Forelimb muscle (tissue), 1 donor: ENCODE measurements at regions not wholly inside any gene's neighbourhood (a gene's known extent, or its start where the extent isn't known, plus 50 kb on each side); places are given as distances from the start of the nearest gene placed in this dataset.
"Not testable (repeated sequence)": the region's sequence is repeated elsewhere in the genome, so short reads cannot be mapped to it uniquely, and the experiment has no call there.

Experiments
- DNase-seq: peaks from one replicate; pipeline ENCODE4 v3.0.0-alpha.2; 2013; ENCODE audit warnings: low read depth

DNA sequence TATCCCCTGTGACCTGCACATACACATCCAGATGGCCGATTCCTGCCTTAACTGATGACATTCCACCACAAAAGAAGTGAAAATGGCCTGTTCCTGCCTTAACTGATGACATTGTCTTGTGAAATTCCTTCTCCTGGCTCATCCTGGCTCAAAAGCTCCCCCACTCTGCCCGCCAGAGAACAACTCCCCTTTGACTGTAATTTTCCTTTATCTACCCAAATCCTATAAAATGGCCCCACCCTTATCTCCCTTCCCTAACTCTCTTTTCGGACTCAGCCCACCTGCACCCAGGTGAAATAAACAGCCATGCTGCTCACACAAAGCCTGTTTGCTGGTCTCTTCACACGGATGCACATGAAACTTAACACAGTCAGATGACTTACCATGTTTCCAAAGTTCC lies 403.8 kb downstream of the TBC1D32 start:
- not testable (repeated sequence) for DNase-seq

DNA sequence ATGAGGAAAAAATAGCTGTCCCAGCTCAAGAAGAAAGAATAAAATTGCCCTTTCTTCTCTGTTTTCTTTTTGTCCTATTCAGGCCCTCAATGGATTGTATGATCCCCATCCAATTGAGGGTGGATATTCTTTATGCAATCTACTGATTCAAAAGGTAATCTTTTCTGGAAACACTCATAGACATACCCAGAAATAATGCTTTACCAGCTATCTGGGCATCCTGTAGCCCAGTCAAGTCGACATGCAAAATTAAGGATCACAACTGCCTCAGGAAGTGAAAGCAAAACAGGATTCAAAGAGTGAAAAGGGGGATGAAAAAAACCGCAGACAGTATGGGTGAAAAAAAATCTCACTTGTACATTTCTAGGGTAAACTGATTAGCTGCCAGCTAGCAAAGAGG lies 410.1 kb downstream of the TBC1D32 start:
- DNase-seq, result no peak

GRCh38 chr6:120918137-120918536 lies 416.1 kb downstream of the TBC1D32 start:
- DNase-seq, result no peak

DNA sequence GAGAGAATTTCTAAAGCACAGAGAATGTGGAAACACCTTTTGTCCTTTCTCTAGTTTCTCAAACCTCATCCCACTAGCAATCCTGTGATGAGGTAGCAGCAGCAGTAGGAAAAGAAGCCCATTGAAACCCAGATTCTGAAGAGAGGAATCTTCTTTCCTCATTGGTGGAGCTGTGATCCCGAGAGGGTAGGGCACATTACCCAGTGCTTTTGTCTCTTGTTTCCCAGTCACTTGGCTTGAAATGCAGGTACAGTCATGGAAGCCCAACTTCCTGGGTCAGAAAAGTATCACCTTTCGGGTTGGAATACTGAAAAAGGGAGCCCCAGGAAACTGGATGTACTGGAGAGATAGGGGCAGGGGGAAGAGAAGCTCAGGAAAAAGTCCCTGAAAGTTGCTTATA lies 417.4 kb downstream of the TBC1D32 start:
- DNase-seq, result no peak

DNA sequence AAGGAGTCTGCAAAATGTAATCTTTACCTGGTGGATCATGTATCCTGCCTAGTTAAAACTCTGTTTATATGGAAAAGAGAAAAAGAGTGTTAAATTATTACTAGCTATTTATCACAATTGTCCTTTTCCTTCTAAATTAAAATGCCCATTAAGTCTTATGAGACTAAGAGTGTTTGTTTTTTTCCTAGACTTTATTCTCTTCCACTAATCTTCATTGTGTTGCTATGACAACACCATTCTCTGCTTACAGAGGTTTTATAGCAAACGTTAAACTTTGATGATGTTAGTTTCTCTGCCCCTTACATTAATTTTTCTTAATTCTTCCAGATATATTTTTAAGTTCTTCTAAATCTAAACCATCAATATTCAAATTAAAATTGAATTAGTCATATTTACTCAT lies 420.8 kb downstream of the TBC1D32 start:
- no peak for DNase-seq

- no peak for DNase-seq
These were observed 425.5 kb downstream of the TBC1D32 start for GRCh38 chr6:120908767-120909166.

DNA sequence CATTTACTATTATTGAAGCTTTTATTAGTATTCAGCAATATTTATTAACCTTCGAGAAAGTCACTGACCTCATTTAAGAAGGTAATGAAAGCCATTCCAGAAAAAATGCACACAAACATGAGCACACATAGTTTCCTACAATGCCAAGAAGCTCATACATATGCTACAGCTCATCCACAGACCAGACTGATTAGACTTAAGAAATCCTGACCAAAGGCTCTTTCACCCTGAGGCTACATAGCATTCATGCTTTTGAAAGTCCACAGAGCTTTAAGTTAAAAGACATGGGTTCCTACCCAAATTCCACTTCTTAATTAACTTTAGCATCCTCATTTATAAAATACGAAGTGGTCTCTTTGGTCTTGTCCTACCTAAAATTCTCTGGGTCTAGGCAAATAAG lies 430.4 kb downstream of the TBC1D32 start:
- DNase-seq, result no peak

- DNase-seq, result no peak
These were observed 434.3 kb downstream of the TBC1D32 start for GRCh38 chr6:120899932-120900331.

DNA sequence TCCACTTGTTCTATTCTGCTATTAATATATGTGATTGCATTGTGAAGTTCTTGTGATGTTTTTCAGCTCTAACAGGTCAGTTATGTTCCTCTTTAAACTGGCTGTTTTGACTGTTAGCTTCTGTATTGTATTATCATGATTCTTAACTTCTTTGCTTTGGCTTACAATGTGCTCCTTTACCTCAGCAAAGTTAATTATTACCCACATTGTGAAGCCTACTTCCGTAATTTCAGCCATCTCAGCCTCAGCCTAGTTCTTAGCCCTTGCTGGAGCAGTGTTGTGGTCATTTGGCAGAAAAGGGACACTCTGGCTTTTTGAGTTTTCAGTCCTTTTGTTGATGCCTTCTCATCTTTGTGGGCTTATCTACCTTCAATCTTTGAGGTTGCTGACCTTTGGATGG lies 440.2 kb downstream of the TBC1D32 start:
- DNase-seq, result no peak

- no peak for DNase-seq
These were observed 457.3 kb downstream of the TBC1D32 start for GRCh38 chr6:120876931-120877330.

DNA sequence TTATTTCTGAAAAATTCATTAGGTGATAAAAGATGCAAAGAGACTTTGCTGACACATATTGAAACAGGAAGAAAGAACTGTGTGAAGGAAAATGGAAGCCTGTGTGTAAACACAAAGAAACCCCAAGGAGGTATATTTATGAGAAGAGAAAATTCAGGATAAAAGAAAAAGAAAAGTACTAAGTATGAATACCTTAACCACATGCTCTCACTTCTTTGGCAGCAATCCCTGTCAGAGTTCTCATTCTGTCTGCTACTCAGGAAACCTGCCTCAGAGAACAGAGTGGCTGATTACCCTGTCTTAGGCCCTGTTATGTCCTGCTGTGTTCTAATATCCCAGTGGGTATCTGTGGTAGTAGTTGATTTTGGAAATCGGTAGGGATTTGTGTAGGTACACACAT lies 457.9 kb downstream of the TBC1D32 start:
- no peak for DNase-seq

- DNase-seq, result no peak
These were observed 458.4 kb downstream of the TBC1D32 start for GRCh38 chr6:120875900-120876299.

- DNase-seq, result no peak
These were observed 459.9 kb downstream of the TBC1D32 start for GRCh38 chr6:120874422-120874821.

- no peak for DNase-seq
These were observed 461.0 kb downstream of the TBC1D32 start for GRCh38 chr6:120873125-120873865.

GRCh38 chr6:120872262-120872578 lies 462.1 kb downstream of the TBC1D32 start:
- DNase-seq, result no peak

DNA sequence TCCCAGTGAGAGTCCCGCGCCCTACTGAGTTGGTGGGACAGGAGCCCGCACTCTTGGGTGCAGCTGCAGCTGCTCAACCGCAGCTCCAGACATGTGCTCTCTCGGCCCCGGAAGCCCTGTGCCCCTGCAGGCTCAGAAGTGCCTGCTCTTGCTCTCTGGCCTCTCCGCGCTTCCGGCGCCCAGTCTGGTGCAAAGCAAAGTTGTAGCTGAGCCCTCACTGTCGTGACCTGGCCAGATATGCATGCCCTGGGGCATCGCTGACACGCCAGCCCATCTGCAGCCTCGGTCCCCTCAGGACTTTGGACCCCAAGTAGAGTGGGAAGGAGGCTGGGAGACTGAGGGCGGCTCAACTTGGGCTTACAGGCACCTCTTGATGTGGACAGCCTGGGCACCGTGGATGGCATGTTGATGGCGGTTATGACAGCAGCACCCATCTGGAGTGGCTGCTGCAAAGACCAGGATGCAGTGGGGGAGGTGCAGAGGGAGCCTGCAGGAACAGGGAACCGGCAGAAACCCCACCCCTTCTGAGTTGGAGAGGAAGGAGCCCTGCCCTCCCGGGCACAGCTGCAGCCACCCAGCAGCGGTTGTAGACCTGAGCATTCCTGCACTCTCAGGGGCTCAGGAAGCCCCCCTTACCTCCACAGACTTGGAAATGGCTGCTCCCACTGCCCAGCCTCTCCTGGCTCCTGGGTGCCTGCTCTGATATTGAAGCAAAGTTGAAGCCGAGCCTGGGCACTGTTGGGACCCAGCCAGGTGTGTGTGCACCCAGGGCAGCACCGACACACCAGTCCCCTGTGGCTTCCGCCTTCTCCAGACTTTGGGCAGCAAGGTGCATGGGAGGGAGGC lies 462.6 kb downstream of the TBC1D32 start:
- DNase-seq, result no peak

DNA sequence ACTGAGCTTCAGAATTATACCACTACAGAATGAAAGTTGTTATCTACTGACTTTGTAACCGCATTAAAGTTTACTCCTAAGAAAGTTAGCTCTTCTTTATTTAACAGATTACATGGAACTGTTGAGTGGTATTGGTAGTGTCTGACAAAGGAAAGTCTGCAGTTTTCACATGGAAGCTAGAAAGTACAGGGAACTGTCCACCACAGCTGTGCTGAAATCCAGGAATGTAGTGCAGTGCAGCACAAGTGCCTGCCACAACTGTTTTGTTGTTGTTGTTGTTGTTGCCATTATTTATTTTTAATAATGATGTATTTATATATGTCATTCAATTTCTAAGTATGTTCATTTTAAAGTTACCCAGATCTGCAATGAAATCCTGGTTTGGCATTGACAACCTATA lies 464.9 kb downstream of the TBC1D32 start:
- no peak for DNase-seq

DNA sequence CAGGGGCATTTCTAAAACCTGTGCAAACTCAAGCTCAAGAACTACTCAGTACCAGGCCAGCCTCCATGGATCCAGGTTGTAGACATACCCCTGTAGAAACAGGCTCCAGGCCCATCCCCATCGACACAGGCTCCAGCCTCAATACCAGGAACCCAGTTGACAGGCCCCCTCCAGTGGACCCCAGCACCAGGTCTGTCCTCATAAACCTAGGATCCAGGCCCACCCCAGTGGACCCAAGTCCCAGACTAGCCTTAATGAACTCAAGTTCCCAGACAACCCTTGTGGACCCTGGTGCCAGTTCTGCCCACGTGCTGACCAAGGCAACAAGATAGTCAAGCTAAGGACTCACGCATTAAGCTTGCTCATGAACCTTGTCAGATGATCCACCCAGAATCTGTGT lies 476.9 kb downstream of the TBC1D32 start:
- no peak for DNase-seq

DNA sequence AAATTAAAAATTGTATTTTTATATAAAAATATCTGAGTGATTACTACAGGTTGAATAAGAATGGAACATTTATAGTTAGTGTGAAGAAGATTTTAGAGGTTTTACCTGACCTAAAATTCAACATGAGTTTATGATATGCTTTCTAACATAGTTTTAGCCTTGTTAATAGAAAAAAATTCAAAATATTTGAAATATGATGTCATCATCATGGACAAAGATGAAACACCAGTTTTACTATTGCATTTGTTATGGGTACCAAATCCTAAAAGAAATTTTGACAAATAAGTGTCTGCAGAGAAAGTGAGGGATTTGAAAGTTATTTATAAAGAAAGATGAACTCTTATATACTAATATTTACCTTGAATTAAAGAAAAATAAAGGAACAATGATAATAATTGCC lies 479.7 kb downstream of the TBC1D32 start:
- DNase-seq, result no peak

- no peak for DNase-seq
These were observed 480.8 kb downstream of the TBC1D32 start for GRCh38 chr6:120853489-120853888.

GRCh38 chr6:120852293-120852849 lies 481.9 kb downstream of the TBC1D32 start:
- no peak for DNase-seq

DNA sequence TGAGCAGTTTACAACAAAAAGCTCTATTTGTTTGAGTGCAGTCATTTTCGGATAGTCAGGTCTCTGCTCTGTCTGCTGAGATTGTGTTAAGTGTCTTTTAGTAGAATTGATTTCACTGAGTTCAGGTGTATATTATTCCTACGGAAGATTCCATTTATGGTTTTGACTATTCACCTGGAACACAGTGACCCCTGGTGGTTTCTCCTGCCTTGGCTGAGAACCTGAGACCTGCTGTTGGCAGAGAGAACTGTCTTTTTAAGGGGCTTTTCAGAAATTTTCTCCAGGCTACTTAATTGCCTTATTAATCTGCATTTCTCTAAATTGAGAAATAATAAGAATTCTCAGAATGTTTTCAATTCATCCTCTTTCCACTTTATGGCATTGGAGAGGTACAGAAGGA lies 508.0 kb downstream of the TBC1D32 start:
- no peak for DNase-seq

GRCh38 chr6:120816794-120817193 lies 517.5 kb downstream of the TBC1D32 start:
- no peak for DNase-seq
